T-helper 17 cell (primary cell): ENCODE measurements at regions not wholly inside any gene's neighbourhood (a gene's known extent, or its start where the extent isn't known, plus 50 kb on each side); places are given as distances from the start of the nearest gene placed in this dataset.

Experiments used
- ATAC-seq: fragments of 150-1000 bp; cut with Tn5 transposase; 2 replicates; pipeline ENCODE4 v1.10.0; 2021; ENCODE audit warnings: mild to moderate bottlenecking, moderate library complexity
- DNase-seq, 3 donors: peaks; one replicate each; pipeline versions ENCODE4 v3.0.0 to v3.0.0-alpha.2; 2020 to 2021
- H3K9me3 ChIP-seq: one replicate; pipeline ENCODE4 v1.7.0; 2013; ENCODE audit warnings: low read length, mild to moderate bottlenecking; ENCODE audit not compliant: control insufficient read depth, poor library complexity, severe bottlenecking
- H3K27ac Mint-ChIP-seq: one replicate; pipeline ENCODE4 v1.8.0; 2022; ENCODE audit warnings: mild to moderate bottlenecking, moderate library complexity, mixed read lengths
- H3K27me3 Mint-ChIP-seq: one replicate; pipeline ENCODE4 v1.8.0; 2022; ENCODE audit warnings: mixed read lengths
- H3K36me3 Mint-ChIP-seq: one replicate; pipeline ENCODE4 v1.8.0; 2022; ENCODE audit warnings: low read depth, mixed read lengths
- H3K4me1 Mint-ChIP-seq: one replicate; pipeline ENCODE4 v1.8.0; 2022; ENCODE audit warnings: mild to moderate bottlenecking, mixed read lengths
- H3K4me3 Mint-ChIP-seq: one replicate; pipeline ENCODE4 v1.8.0; 2022; ENCODE audit warnings: mild to moderate bottlenecking, moderate library complexity, mixed read lengths

DNA sequence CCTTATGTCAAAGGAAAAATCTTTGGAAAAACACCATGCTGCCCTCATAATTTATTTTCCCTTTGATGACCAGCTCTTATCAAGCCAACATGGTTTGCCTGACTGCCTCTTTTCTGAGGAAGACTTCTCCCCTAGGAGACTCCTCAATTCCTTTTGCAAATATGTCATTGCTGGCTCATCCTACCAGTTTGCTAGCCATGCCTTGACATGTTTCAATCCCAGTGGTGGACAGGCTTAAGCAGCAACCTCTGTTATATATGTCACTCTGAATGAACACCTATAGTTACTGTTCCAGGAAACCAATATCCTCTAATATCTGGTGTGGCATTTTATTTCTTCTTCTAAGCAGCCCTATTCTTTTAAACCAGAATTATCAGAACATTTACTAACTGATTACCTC is 615.8 kb downstream of the HTR1A start:
- ATAC-seq: no peak
- no peaks in the 10 kb centered on the region for H3K36me3 Mint-ChIP-seq
- no peaks in the 10 kb centered on the region for H3K27me3 Mint-ChIP-seq
- no peaks in the 10 kb centered on the region for H3K9me3 ChIP-seq
- DNase-seq: no peak
- H3K27ac Mint-ChIP-seq: no peak overlapping the region
- H3K4me1 Mint-ChIP-seq: no peaks in the 10 kb centered on the region
- no peak overlapping the region for H3K4me3 Mint-ChIP-seq

DNA sequence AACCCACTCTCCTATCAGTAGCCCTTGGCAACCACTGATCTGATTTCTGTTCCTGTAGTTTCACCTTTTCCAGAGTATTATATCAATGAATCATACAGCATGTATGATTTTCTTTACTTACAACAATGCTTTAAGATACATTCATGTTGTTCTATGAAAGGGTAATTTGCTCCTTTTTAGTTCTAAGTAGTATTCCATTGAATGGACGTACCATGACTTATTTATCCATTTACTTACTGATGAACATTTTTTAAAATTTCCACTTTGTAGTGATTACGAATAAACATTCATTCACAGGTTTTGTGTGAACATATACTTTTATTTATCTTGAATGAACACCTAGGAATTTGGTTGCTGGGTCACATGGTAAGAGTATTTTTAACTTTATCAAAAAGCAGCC is 620.8 kb downstream of the HTR1A start:
- H3K27ac Mint-ChIP-seq: no peak overlapping the region

GRCh38 chr5:63323926-63324325 is 638.3 kb downstream of the HTR1A start:
- no peaks in the 10 kb centered on the region for H3K36me3 Mint-ChIP-seq
- no peak for DNase-seq
- no peak overlapping the region for H3K4me3 Mint-ChIP-seq
- H3K27ac Mint-ChIP-seq: no peak overlapping the region
- no peaks in the 10 kb centered on the region for H3K27me3 Mint-ChIP-seq
- H3K4me1 Mint-ChIP-seq: no peaks in the 10 kb centered on the region
- no peak for ATAC-seq
- no peaks in the 10 kb centered on the region for H3K9me3 ChIP-seq

More for the DNA sequence above, 620.8 kb downstream of the HTR1A start:
- Mint-ChIP-seq H3K27me3 (no peaks in the 10 kb centered on the region), H3K36me3 (no peaks in the 10 kb centered on the region), H3K4me1 (no peaks in the 10 kb centered on the region), H3K4me3 (no peak overlapping the region)
- ATAC-seq (no peak), DNase-seq (no peak)
- no peaks in the 10 kb centered on the region for H3K9me3 ChIP-seq

DNA sequence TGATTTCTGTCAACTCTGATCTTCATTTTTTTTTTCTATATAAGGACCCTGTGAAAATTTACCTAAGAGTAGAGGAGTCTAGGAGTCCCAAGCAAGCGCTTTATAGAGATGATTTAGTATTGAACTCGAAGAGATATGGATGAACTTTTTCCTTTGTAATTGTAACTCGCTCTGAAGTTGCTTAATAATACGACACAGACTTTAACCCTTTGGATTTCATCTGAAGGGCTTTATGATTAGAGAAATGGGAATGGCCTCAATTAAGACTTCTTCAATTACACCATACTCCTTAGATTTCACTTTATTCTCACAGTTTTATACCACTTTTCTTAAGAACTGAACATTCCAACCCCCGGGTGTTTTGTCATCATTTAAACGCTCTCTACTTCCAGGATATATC is 647.7 kb downstream of the HTR1A start:
- H3K36me3 Mint-ChIP-seq: no peaks in the 10 kb centered on the region
- DNase-seq: no peak
- no peaks in the 10 kb centered on the region for H3K9me3 ChIP-seq
- no peaks in the 10 kb centered on the region for H3K27me3 Mint-ChIP-seq
- no peaks in the 10 kb centered on the region for H3K4me1 Mint-ChIP-seq
- ATAC-seq: no peak
- no peak overlapping the region for H3K4me3 Mint-ChIP-seq
- H3K27ac Mint-ChIP-seq: no peak overlapping the region

- H3K4me1 Mint-ChIP-seq: no peaks in the 10 kb centered on the region
- no peak overlapping the region for H3K27ac Mint-ChIP-seq
- H3K36me3 Mint-ChIP-seq: no peaks in the 10 kb centered on the region
- H3K4me3 Mint-ChIP-seq: no peak overlapping the region
- ATAC-seq (no peak), DNase-seq (no peak)
- no peaks in the 10 kb centered on the region for H3K9me3 ChIP-seq
- H3K27me3 Mint-ChIP-seq: no peaks in the 10 kb centered on the region
Measured at GRCh38 chr5:63310644-63311043, 651.6 kb downstream of the HTR1A start.

GRCh38 chr5:63306909-63307308 is 655.3 kb downstream of the HTR1A start:
- ATAC-seq (no peak), DNase-seq (no peak)
- Mint-ChIP-seq H3K4me3 (no peak overlapping the region), H3K4me1 (no peaks in the 10 kb centered on the region), H3K27me3 (no peaks in the 10 kb centered on the region), H3K36me3 (no peaks in the 10 kb centered on the region), H3K27ac (no peak overlapping the region)
- H3K9me3 ChIP-seq: no peaks in the 10 kb centered on the region

GRCh38 chr5:63293317-63293716 is 668.9 kb downstream of the HTR1A start:
- H3K36me3 Mint-ChIP-seq: no peaks in the 10 kb centered on the region
- no peak overlapping the region for H3K4me3 Mint-ChIP-seq
- DNase-seq (no peak), ATAC-seq (no peak)
- no peaks in the 10 kb centered on the region for H3K9me3 ChIP-seq
- no peak overlapping the region for H3K27ac Mint-ChIP-seq
- H3K4me1 Mint-ChIP-seq: no peaks in the 10 kb centered on the region
- H3K27me3 Mint-ChIP-seq: no peaks in the 10 kb centered on the region

- no peak for ATAC-seq
- Mint-ChIP-seq H3K4me3 (no peak overlapping the region), H3K4me1 (no peaks in the 10 kb centered on the region), H3K27ac (no peak overlapping the region), H3K36me3 (no peaks in the 10 kb centered on the region), H3K27me3 (no peaks in the 10 kb centered on the region)
- no peaks in the 10 kb centered on the region for H3K9me3 ChIP-seq
- no peak for DNase-seq
Measured at GRCh38 chr5:63286724-63287123, 675.5 kb downstream of the HTR1A start.

DNA sequence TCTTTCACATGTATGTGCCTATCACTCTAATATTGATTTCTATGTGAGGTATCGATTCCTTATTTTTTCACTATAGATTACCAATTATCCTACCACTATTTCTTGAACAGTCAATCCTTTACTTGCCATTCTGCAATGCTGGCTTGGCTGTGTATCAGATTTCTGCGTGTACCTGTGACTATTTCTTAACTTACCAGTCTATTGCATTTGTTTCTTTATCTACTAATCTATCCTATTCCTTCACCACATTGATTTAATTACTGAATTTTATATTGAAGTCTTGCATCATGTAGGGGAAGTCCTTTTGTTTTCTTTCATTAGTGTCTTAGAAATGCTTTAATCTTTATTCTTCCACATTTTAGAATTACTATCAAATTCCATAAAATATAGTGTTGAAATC is 684.8 kb downstream of the LRRC70 start:
- H3K27me3 Mint-ChIP-seq: no peaks in the 10 kb centered on the region
- no peak overlapping the region for H3K27ac Mint-ChIP-seq
- H3K36me3 Mint-ChIP-seq: no peaks in the 10 kb centered on the region
- H3K4me1 Mint-ChIP-seq: no peaks in the 10 kb centered on the region
- DNase-seq (no peak), ATAC-seq (no peak)
- H3K9me3 ChIP-seq: no peaks in the 10 kb centered on the region
- H3K4me3 Mint-ChIP-seq: no peak overlapping the region

- H3K27me3 Mint-ChIP-seq: no peaks in the 10 kb centered on the region
- H3K4me1 Mint-ChIP-seq: no peaks in the 10 kb centered on the region
- no peak overlapping the region for H3K4me3 Mint-ChIP-seq
- H3K36me3 Mint-ChIP-seq: no peaks in the 10 kb centered on the region
- no peaks in the 10 kb centered on the region for H3K9me3 ChIP-seq
- DNase-seq (no peak), ATAC-seq (no peak)
- no peak overlapping the region for H3K27ac Mint-ChIP-seq
Measured at GRCh38 chr5:63262185-63262981, 683.8 kb downstream of the LRRC70 start.

GRCh38 chr5:63261695-63262094 is 683.1 kb downstream of the LRRC70 start:
- Mint-ChIP-seq H3K27ac (no peak overlapping the region), H3K4me3 (no peak overlapping the region), H3K27me3 (no peaks in the 10 kb centered on the region), H3K36me3 (no peaks in the 10 kb centered on the region), H3K4me1 (no peaks in the 10 kb centered on the region)
- H3K9me3 ChIP-seq: no peaks in the 10 kb centered on the region
- DNase-seq (no peak), ATAC-seq (no peak)

GRCh38 chr5:63255594-63255993 is 677.0 kb downstream of the LRRC70 start:
- no peak for ATAC-seq
- Mint-ChIP-seq H3K4me1 (no peaks in the 10 kb centered on the region), H3K27ac (no peak overlapping the region), H3K27me3 (no peaks in the 10 kb centered on the region), H3K4me3 (no peak overlapping the region), H3K36me3 (no peaks in the 10 kb centered on the region)
- DNase-seq: no peak
- H3K9me3 ChIP-seq: no peaks in the 10 kb centered on the region

DNA sequence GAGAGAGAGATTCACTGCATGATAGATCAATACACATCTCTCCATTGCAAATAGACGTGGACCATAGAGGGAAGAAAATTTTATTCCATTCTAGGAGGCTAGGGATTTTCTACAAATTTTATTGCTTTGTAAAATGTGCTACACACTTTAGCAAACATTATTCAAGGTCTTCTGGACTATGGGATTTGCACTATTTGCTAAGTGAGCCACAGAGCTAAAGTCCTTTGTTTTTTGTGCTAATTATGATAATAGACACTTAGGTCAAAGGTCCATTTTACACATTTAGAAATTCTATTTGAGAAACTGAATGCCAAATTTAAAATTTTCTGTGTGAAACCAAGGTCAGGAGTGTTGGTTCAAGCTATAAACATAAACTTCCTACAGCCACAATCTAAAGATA is 672.3 kb downstream of the LRRC70 start:
- DNase-seq: no peak
- no peaks in the 10 kb centered on the region for H3K27me3 Mint-ChIP-seq
- no peaks in the 10 kb centered on the region for H3K4me1 Mint-ChIP-seq
- no peak overlapping the region for H3K27ac Mint-ChIP-seq
- H3K9me3 ChIP-seq: no peaks in the 10 kb centered on the region
- no peak for ATAC-seq
- no peaks in the 10 kb centered on the region for H3K36me3 Mint-ChIP-seq
- H3K4me3 Mint-ChIP-seq: no peak overlapping the region

GRCh38 chr5:63249960-63250359 is 671.3 kb downstream of the LRRC70 start:
- H3K27ac Mint-ChIP-seq: no peak overlapping the region
- DNase-seq: no peak
- no peak overlapping the region for H3K4me3 Mint-ChIP-seq
- peaks cover under 1% of the 10 kb centered on the region for H3K36me3 Mint-ChIP-seq
- ATAC-seq: no peak
- H3K27me3 Mint-ChIP-seq: no peaks in the 10 kb centered on the region
- no peaks in the 10 kb centered on the region for H3K4me1 Mint-ChIP-seq
- H3K9me3 ChIP-seq: no peaks in the 10 kb centered on the region
